NCI-H1436 treated with DMSO at 0.1 percent for 48 hours (cell line): ENCODE measurements at regions not wholly inside any gene's neighbourhood (a gene's known extent, or its start where the extent isn't known, plus 50 kb on each side); places are given as distances from the start of the nearest gene placed in this dataset.

Experiments
- DNase-seq: peaks from one replicate; lab custom pipeline; 2025; lab: John Stamatoyannopoulos, UW

GRCh38 chr3:72567474-72567873, 280.8 kb downstream of the SHQ1 start:
- DNase-seq = no peak

GRCh38 chr3:72565593-72565992, 282.7 kb downstream of the SHQ1 start:
- DNase-seq = no peak

DNA sequence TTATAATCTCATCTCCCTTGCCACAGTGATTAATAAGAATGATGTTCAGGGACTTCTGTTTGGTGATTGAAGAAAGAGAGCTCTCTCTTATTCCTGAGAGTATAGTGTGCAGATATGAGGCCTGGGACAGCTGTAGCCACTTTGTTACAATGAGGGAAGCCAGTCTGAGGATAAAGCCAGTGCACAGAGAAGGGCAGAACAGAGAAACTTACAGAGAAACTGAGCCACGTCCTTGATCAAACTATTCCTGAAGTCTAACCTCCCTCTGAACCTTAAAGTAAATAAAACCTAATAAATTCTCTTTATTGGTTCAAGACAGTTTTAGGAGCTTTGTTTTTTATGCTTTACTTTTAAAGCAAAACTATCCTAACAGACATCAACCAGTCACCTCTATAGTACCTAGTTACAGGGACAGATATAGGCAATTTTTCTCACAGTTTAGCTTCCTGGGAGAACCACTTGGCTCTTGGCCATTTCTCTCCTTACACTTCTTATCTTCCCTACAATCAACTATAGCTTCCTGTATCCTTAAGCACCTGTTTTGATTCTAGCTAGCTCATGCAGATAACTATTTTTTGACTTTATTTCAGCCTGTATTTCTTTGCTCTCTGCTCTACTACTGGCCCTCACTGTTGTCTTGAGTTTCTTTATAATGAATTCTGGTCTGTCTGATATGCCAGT, 284.4 kb downstream of the SHQ1 start:
- DNase-seq = no peak

- no peak for DNase-seq
Observed at GRCh38 chr3:72560846-72561675, 287.2 kb downstream of the SHQ1 start.

- no peak for DNase-seq
Observed at GRCh38 chr3:72559385-72559784, 288.9 kb downstream of the SHQ1 start.

DNA sequence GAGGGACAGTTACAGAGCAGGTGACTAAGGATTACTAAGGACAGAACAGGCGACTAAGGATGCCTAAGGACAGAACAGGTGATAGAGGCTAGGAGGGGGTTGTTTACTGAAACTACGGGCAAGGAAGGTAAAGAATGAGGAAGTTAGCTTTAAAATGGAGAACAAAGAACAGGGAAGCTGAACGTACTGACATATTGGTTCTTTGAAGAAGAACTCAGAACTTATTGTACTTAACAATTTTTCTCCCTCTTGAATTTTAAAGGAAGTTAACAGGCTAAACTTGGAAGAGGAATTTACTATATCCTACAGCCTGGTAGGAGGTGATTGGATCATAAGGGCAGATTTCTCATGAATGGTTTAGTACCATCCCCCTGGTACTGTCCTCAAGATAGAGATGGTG, 290.2 kb downstream of the SHQ1 start:
- DNase-seq = no peak

- no peak for DNase-seq
Observed at GRCh38 chr3:72555714-72556113, 292.5 kb downstream of the SHQ1 start.

DNA sequence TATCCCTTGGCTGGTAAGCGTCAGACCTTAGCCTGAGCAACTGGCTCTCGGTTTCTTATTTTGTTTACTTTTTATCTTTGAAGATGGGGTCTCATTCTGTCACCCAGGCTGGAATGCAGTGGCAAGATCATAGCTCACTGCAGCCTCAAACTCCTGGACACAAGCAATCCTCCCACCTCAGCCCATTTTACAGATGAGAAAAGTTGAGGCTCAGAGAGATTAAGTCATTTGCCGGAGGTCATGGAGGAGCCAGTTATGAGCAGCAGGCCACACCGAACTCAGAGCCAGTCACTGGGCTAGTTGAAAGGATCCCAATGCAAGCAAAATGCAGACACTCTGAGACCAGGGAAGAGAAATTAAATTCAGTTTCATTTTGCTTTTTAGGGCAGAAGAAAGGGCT, 293.6 kb downstream of the SHQ1 start:
- DNase-seq = no peak

- DNase-seq = no peak
Observed at GRCh38 chr3:72553298-72553697, 294.9 kb downstream of the SHQ1 start.

- DNase-seq = no peak
Observed at GRCh38 chr3:72550582-72551262, 297.5 kb downstream of the SHQ1 start.

- no peak for DNase-seq
Observed at GRCh38 chr3:72549761-72550581, 298.3 kb downstream of the SHQ1 start.

DNA sequence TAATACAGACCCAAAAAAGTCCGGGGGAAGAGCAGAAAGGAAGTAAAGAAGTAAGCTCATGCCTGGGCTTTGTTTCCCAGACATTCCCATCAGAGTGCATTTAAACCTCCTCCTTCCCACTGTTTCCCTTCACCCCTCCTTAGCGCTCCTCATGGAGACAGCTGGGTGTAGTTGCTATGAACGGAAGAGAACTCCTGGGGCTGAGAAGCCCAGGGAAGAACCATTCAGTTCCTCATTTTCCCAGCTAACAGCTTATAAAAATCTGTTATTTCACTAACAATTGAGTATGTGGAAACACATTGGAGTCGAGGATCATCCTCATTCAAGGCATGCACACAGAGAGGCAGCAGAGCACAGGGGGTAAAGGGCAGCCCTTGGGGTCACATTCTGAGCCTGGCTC, 299.3 kb downstream of the SHQ1 start:
- no peak for DNase-seq

DNA sequence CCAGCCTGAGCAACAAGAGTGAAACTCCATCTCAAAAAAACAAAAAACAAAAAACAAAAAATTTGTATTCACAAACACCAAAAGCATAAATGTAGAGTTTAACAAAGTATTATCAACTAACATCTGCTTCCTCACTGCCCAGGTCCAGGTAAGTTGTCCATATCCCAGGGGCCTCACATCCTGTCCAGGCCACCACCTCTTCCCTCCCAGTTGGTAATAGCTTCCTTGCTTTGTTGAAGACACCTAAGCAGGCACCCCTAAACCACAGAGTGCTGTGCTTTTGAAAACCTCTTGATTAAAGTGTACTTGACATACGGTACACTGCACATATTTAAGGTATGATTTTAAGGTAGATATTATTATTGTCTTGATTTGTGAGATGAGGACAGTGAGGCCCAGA, 299.8 kb downstream of the SHQ1 start:
- DNase-seq = no peak

- no peak for DNase-seq
Observed at GRCh38 chr3:72547183-72547582, 301.1 kb downstream of the SHQ1 start.

- DNase-seq = no peak
Observed at GRCh38 chr3:72544239-72544638, 304.0 kb downstream of the SHQ1 start.

- DNase-seq = no peak
Observed at GRCh38 chr3:72543246-72543645, 305.0 kb downstream of the SHQ1 start.

DNA sequence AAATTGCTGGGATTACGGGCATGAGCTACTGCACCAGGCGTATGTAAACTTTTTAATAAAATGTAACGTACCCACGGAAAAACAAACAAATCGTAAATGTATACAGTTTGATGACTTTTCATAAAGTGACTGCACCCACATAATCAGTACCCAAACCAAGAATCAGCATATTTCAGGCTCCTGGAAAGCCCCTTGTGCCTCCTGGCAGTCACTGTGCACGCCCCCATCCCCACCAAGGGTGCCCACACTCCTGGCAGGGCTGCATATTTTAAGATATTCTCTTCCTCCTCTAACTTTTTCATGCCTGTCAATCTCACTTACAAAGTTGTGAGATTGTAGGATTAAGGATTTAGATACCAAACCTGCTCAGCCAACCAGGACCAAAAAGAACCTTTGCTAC, 305.5 kb downstream of the SHQ1 start:
- DNase-seq = no peak

DNA sequence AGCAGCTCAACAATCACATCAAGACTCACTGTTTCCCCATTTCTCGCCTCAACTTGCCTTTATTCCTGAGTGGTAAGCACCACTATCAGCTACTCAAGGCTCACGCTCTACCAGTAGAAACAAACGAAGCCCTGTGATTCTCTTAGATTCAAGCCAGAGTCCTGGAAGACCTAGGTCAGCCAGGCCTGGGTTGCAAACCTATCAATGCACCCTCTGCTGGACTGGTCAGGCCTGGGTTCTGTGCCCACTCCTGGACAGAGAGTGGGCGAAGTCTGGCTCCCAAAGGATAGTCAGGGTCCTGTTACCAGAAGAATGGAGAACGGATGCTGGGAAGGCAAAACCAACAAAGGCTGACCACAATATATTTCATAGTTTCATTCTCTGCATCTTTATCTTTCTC, 308.4 kb downstream of the SHQ1 start:
- DNase-seq = no peak

DNA sequence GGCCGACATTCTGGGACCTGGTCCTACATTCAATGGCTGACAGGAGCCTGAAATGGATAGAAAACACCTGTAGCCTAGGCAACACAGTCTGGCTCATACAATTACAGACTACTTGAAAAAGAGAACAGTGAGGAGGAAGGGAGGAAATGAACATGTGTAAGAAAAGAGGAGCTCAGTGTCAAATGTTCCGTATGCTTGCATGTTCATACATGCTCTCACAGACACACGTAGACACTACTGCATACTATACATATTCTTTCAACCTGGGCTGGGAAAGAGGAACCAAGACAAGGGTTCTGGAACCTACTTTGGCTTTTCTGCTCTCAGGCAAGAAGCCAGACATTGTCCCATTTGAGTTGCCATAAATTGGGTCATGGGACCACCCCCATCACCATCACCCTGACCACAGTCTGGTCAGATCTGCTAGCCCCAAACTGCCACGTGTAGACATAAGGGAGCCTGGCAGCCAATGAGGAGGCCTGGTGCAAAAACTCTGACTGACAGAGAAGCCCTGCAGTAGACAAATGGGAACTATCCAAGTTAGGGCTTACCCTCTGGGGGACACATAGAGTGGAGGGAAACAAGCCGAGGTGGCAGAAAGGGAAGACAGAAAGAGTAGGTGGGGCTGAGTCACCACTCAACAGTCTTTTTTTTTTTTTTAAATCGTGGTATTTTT, 310.0 kb downstream of the SHQ1 start:
- DNase-seq = no peak

GRCh38 chr3:72537448-72537847, 310.8 kb downstream of the SHQ1 start:
- DNase-seq = no peak

DNA sequence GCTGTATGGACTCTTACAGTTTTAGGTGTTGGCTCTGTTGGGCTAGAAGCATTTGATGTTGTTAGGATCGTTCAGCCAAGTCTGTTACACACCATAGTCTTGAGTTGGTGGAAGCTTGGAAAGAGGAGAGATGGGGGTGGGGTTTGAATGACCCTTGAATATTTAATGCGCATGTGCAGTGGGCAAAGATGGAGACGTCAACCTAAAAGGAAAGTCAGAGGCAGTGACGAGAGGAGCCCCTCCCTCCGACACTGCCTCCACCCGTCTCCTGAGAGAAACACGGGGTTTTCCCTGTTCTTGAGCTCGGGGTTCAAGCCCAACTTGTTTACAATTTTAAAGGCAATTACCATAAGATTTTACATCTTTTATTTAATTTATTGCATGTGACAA, 311.4 kb downstream of the SHQ1 start:
- DNase-seq = no peak
